Body of pancreas (tissue), 4 donors: ENCODE measurements at regions not wholly inside any gene's neighbourhood (a gene's known extent, or its start where the extent isn't known, plus 50 kb on each side); places are given as distances from the start of the nearest gene placed in this dataset.

Source experiments
- CTCF ChIP-seq, 7 experiments: fragments of 450-650 bp in 4 of 7; fragments of 200-600 bp in 3 of 7; sonication (generic) in 3 of 7; IDR thresholded peaks; one replicate each; pipeline ENCODE4 v1.5.1; 2016 to 2019; ENCODE audit warnings: antibody characterized with exemption in 7 of 7
- POLR2A ChIP-seq, 3 donors: fragments of 450-650 bp; IDR thresholded peaks; one replicate each; pipeline ENCODE4 v1.6.1; 2016; ENCODE audit warnings: antibody characterized with exemption in 3 of 3, mild to moderate bottlenecking in 2 of 3

DNA sequence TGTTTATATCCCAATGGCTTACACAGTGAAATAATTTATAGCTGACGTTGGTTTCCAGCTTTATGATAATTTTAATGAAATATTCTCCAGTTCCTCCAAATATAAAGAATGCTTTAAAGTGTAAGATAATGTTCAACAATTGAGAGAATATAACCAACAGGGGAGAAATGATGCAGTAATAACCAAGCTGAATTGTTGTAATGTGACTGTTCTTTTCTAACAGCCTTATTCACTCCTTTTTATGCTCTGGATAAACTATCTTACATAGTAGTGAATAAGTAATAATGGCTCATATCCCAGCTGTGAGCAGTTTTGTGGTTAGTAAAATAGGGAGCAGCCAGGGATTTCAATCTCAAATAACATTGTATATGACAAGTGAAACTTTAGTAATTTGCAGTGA lies 2348.7 kb upstream of the ACO1 start:
- TF ChIP-seq POLR2A (IDR thresholded peaks at IDR 0.05) (no peak), CTCF (IDR thresholded peaks at IDR 0.05) (no peak)
